Vagina (tissue), 2 donors: ENCODE measurements at regions not wholly inside any gene's neighbourhood (a gene's known extent, or its start where the extent isn't known, plus 50 kb on each side); places are given as distances from the start of the nearest gene placed in this dataset.

Source experiments
- DNase-seq, 2 donors: peaks; one replicate each; pipeline ENCODE4 v3.0.0-alpha.2; 2017; ENCODE audit errors: extremely low spot score in 2 of 2
- H3K27ac ChIP-seq: fragments of 200-600 bp; sonication (generic); one replicate; pipeline ENCODE4 v1.5.1; 2019
- H3K27me3 ChIP-seq: fragments of 200-600 bp; sonication (generic); one replicate; pipeline ENCODE4 v1.5.1; 2019
- H3K36me3 ChIP-seq, 2 donors: fragments of 200-600 bp; sonication (generic); one replicate each; pipeline ENCODE4 v1.5.1; 2017 to 2019
- H3K4me1 ChIP-seq: fragments of 200-600 bp; sonication (generic); one replicate; pipeline ENCODE4 v1.5.1; 2019
- H3K4me3 ChIP-seq, 2 donors: fragments of 200-600 bp; sonication (generic); 1 replicate in 1 of 2; 2 replicates in 1 of 2; pipeline ENCODE4 v1.5.1; 2016 to 2019
- H3K9me3 ChIP-seq: fragments of 200-600 bp; sonication (generic); one replicate; pipeline ENCODE4 v1.5.1; 2019
- CTCF ChIP-seq, 3 experiments: fragments of 450-650 bp in 2 of 3; fragments of 200-600 bp in 1 of 3; sonication (generic) in 1 of 3; IDR thresholded peaks; one replicate each; pipeline ENCODE4 v1.5.1; 2017 to 2019; ENCODE audit warnings: antibody characterized with exemption in 3 of 3, mild to moderate bottlenecking in 2 of 3, moderate library complexity in 2 of 3
- POLR2A ChIP-seq, 2 donors: fragments of 450-650 bp; IDR thresholded peaks; one replicate each; pipeline ENCODE4 v1.6.1; 2017; ENCODE audit warnings: antibody characterized with exemption in 2 of 2, mild to moderate bottlenecking in 2 of 2, moderate library complexity in 2 of 2
- POLR2AphosphoS5 ChIP-seq, 2 donors: sonication (generic); formaldehyde crosslinking; IDR thresholded peaks; one replicate each; pipeline ENCODE4 v1.9.0; 2017; ENCODE audit warnings: antibody characterized with exemption in 2 of 2, mild to moderate bottlenecking in 2 of 2, low read depth in 1 of 2; ENCODE audit not compliant: insufficient read depth in 1 of 2
- intact Hi-C: fragments of 100-400 bp; cut with DNase I; formaldehyde crosslinking; loops from one replicate; pipeline ENCODE4 v1.15.1; 2023

- H3K4me1 ChIP-seq = peaks cover 4% of the 10 kb centered on the region
- no peak overlapping the region for H3K4me3 ChIP-seq
- no peaks in the 10 kb centered on the region for H3K9me3 ChIP-seq
- TF ChIP-seq CTCF (IDR thresholded peaks at IDR 0.05) (no peak), POLR2AphosphoS5 (IDR thresholded peaks at IDR 0.05; ENCODE audit: insufficient read depth in 1 of 2, low read depth in 1 of 2) (peak in 1 of 2 donors; percentile 37)
- H3K36me3 ChIP-seq = no peaks in the 10 kb centered on the region
- DNase-seq = peak in 1 of 2 donors; percentile 96
- peak overlapping the region; percentile 53 for H3K27ac ChIP-seq
- no peaks in the 10 kb centered on the region for H3K27me3 ChIP-seq
- intact Hi-C loops = no loop called here
Measured at GRCh38 chr4:154010371-154010770, 221.5 kb upstream of the SFRP2 start.

- no peak for DNase-seq
- no peaks in the 10 kb centered on the region for H3K27me3 ChIP-seq
Measured at GRCh38 chr4:154009788-154010187, 220.9 kb upstream of the SFRP2 start.

GRCh38 chr4:154009191-154009590, 220.3 kb upstream of the SFRP2 start:
- TF ChIP-seq POLR2A (IDR thresholded peaks at IDR 0.05) = no peak
- TF ChIP-seq CTCF (IDR thresholded peaks at IDR 0.05) = no peak
- no peak for TF ChIP-seq POLR2AphosphoS5 (IDR thresholded peaks at IDR 0.05; ENCODE audit: insufficient read depth in 1 of 2, low read depth in 1 of 2)
- Histone ChIP-seq H3K27ac (no peak overlapping the region), H3K9me3 (no peaks in the 10 kb centered on the region), H3K27me3 (no peaks in the 10 kb centered on the region), H3K4me1 (peaks cover 4% of the 10 kb centered on the region), H3K4me3 (no peak overlapping the region), H3K36me3 (no peaks in the 10 kb centered on the region)
- DNase-seq = no peak
- intact Hi-C loops = no loop called here

More at GRCh38 chr4:154009788-154010187, 220.9 kb upstream of the SFRP2 start:
- Histone ChIP-seq H3K27ac (peak overlapping the region; percentile 53), H3K36me3 (no peaks in the 10 kb centered on the region), H3K9me3 (no peaks in the 10 kb centered on the region), H3K4me1 (peaks cover 4% of the 10 kb centered on the region), H3K4me3 (no peak overlapping the region)
- intact Hi-C loops = no loop called here
- TF ChIP-seq CTCF (IDR thresholded peaks at IDR 0.05) (no peak), POLR2A (IDR thresholded peaks at IDR 0.05) (no peak), POLR2AphosphoS5 (IDR thresholded peaks at IDR 0.05; ENCODE audit: insufficient read depth in 1 of 2, low read depth in 1 of 2) (no peak)

GRCh38 chr4:154005171-154005520, 216.3 kb upstream of the SFRP2 start:
- Histone ChIP-seq H3K9me3 (no peaks in the 10 kb centered on the region), H3K36me3 (no peaks in the 10 kb centered on the region), H3K27ac (peak overlapping the region; percentile 59), H3K4me1 (no peaks in the 10 kb centered on the region), H3K4me3 (no peak overlapping the region), H3K27me3 (no peaks in the 10 kb centered on the region)
- intact Hi-C loops = no loop called here
- TF ChIP-seq POLR2AphosphoS5 (IDR thresholded peaks at IDR 0.05; ENCODE audit: insufficient read depth in 1 of 2, low read depth in 1 of 2) = no peak
- TF ChIP-seq POLR2A (IDR thresholded peaks at IDR 0.05) = no peak
- no peak for TF ChIP-seq CTCF (IDR thresholded peaks at IDR 0.05)
- DNase-seq = no peak

- intact Hi-C loops = no loop called here
- no peak for DNase-seq
- no peaks in the 10 kb centered on the region for H3K4me1 ChIP-seq
- no peaks in the 10 kb centered on the region for H3K27me3 ChIP-seq
- H3K4me3 ChIP-seq = no peak overlapping the region
- no peak for TF ChIP-seq POLR2A (IDR thresholded peaks at IDR 0.05)
- TF ChIP-seq CTCF (IDR thresholded peaks at IDR 0.05) = no peak
- TF ChIP-seq POLR2AphosphoS5 (IDR thresholded peaks at IDR 0.05; ENCODE audit: insufficient read depth in 1 of 2, low read depth in 1 of 2) = peak; percentile 27 to 30
- peak overlapping the region; percentile 59 for H3K27ac ChIP-seq
- no peaks in the 10 kb centered on the region for H3K9me3 ChIP-seq
- H3K36me3 ChIP-seq = no peaks in the 10 kb centered on the region
Measured at GRCh38 chr4:154004507-154005170, 215.8 kb upstream of the SFRP2 start.
